C4-2B (cell line): ENCODE measurements at regions not wholly inside any gene's neighbourhood (a gene's known extent, or its start where the extent isn't known, plus 50 kb on each side); places are given as distances from the start of the nearest gene placed in this dataset.

Experiments
- CTCF ChIP-seq: fragments of 450-650 bp; conservative IDR thresholded peaks from 2 replicates; pipeline ENCODE4 v1.5.1; 2017; ENCODE audit warnings: mild to moderate bottlenecking
- ZFX ChIP-seq: fragments of 450-650 bp; IDR thresholded peaks from 2 replicates; pipeline ENCODE4 v1.6.1; 2017

- TF ChIP-seq CTCF (no peak), ZFX (no peak)
Measured at GRCh38 chr4:138804711-138805110, 210.9 kb upstream of the NOCT start.
